Activated T-helper 2 cell treated with anti-CD3 and anti-CD28 coated beads, Interferon-gamma antibody, Interleukin-2, Interleukin-4, amounts not matched to agents 10 μg/mL and 5 μg/mL and 100 μg/mL, durations not matched to agents 14 hours and 24 hours and 36 hours (primary cell): ENCODE measurements at regions not wholly inside any gene's neighbourhood (a gene's known extent, or its start where the extent isn't known, plus 50 kb on each side); places are given as distances from the start of the nearest gene placed in this dataset.
"Not testable (repeated sequence)": the region's sequence is repeated elsewhere in the genome, so short reads cannot be mapped to it uniquely, and the experiment has no call there.

Experiments used
- DNase-seq: peaks from one replicate; pipeline ENCODE4 v3.0.0; 2021; ENCODE audit warnings: low spot score
- H3K27ac Mint-ChIP-seq: one replicate; pipeline ENCODE4 v1.8.0; 2021; ENCODE audit warnings: mixed read lengths
- H3K27me3 Mint-ChIP-seq: one replicate; pipeline ENCODE4 v1.8.0; 2021; ENCODE audit warnings: low read depth, mixed read lengths
- H3K36me3 Mint-ChIP-seq: one replicate; pipeline ENCODE4 v1.8.0; 2021; ENCODE audit warnings: low read depth, mixed read lengths
- H3K4me1 Mint-ChIP-seq: one replicate; pipeline ENCODE4 v1.8.0; 2021; ENCODE audit warnings: low read depth, mixed read lengths
- H3K4me3 Mint-ChIP-seq: one replicate; pipeline ENCODE4 v1.8.0; 2021; ENCODE audit warnings: low read depth, mild to moderate bottlenecking, moderate library complexity, mixed read lengths
- H3K9me3 Mint-ChIP-seq: one replicate; pipeline ENCODE4 v1.8.0; 2021; ENCODE audit warnings: mixed read lengths
- intact Hi-C: fragments of 100-400 bp; cut with micrococcal nuclease; formaldehyde crosslinking; loops from one replicate; pipeline ENCODE4 v1.15.1; 2023

GRCh38 chr12:4164188-4164558 is 109.4 kb upstream of the CCND2 start:
- Mint-ChIP-seq H3K4me3 (peak overlapping the region; percentile 84), H3K27ac (peak overlapping the region; percentile 95), H3K4me1 (peaks cover 68% of the 10 kb centered on the region), H3K36me3 (peaks cover 6% of the 10 kb centered on the region), H3K9me3 (peaks cover 8% of the 10 kb centered on the region), H3K27me3 (no peaks in the 10 kb centered on the region)
- no peak for DNase-seq
- intact Hi-C loops = no loop called here

- H3K9me3 Mint-ChIP-seq = peaks cover 8% of the 10 kb centered on the region
- H3K4me1 Mint-ChIP-seq = peaks cover 70% of the 10 kb centered on the region
- no peak overlapping the region for H3K4me3 Mint-ChIP-seq
- H3K27me3 Mint-ChIP-seq = no peaks in the 10 kb centered on the region
- no peak for DNase-seq
- intact Hi-C loops = no loop called here
- peak overlapping the region; percentile 90 for H3K27ac Mint-ChIP-seq
- H3K36me3 Mint-ChIP-seq = peaks cover 6% of the 10 kb centered on the region
Observed at GRCh38 chr12:4161718-4162117, 111.8 kb upstream of the CCND2 start.

- H3K4me1 Mint-ChIP-seq = peaks cover 72% of the 10 kb centered on the region
- intact Hi-C loops = loop anchor here (1.0 kb wide), 3 partner anchors 10 to 18 kb away; no protein-coding TSS in a partner anchor
- H3K4me3 Mint-ChIP-seq = no peak overlapping the region
- peaks cover 6% of the 10 kb centered on the region for H3K36me3 Mint-ChIP-seq
- peaks cover 8% of the 10 kb centered on the region for H3K9me3 Mint-ChIP-seq
- H3K27me3 Mint-ChIP-seq = no peaks in the 10 kb centered on the region
- H3K27ac Mint-ChIP-seq = peak overlapping the region; percentile 90
- DNase-seq = no peak
Observed at GRCh38 chr12:4160314-4161040, 113.1 kb upstream of the CCND2 start.

- H3K4me3 Mint-ChIP-seq = no peak overlapping the region
- peaks cover 69% of the 10 kb centered on the region for H3K4me1 Mint-ChIP-seq
- peak overlapping the region; percentile 90 for H3K27ac Mint-ChIP-seq
- peaks cover 8% of the 10 kb centered on the region for H3K9me3 Mint-ChIP-seq
- no peaks in the 10 kb centered on the region for H3K27me3 Mint-ChIP-seq
- H3K36me3 Mint-ChIP-seq = peaks cover 6% of the 10 kb centered on the region
- intact Hi-C loops = loop anchor here (1.0 kb wide), 3 partner anchors 10 to 18 kb away; no protein-coding TSS in a partner anchor
- DNase-seq = no peak
Observed at GRCh38 chr12:4159851-4160250, 113.7 kb upstream of the CCND2 start.

- Mint-ChIP-seq H3K4me1 (peaks cover 75% of the 10 kb centered on the region), H3K4me3 (no peak overlapping the region), H3K27ac (peak overlapping the region; percentile 90), H3K27me3 (no peaks in the 10 kb centered on the region), H3K9me3 (peaks cover 8% of the 10 kb centered on the region), H3K36me3 (peaks cover 6% of the 10 kb centered on the region)
- no peak for DNase-seq
- intact Hi-C loops = no loop called here
Observed at GRCh38 chr12:4158306-4158705, 115.3 kb upstream of the CCND2 start.

GRCh38 chr12:4157122-4157521 is 116.4 kb upstream of the CCND2 start:
- Mint-ChIP-seq H3K4me3 (no peak overlapping the region), H3K9me3 (peaks cover 7% of the 10 kb centered on the region), H3K36me3 (peaks cover 6% of the 10 kb centered on the region), H3K27me3 (no peaks in the 10 kb centered on the region), H3K27ac (peak overlapping the region; percentile 72), H3K4me1 (peaks cover 85% of the 10 kb centered on the region)
- intact Hi-C loops = no loop called here
- no peak for DNase-seq

GRCh38 chr12:4156317-4156716 is 117.2 kb upstream of the CCND2 start:
- no peak overlapping the region for H3K4me3 Mint-ChIP-seq
- peaks cover 2% of the 10 kb centered on the region for H3K36me3 Mint-ChIP-seq
- no peaks in the 10 kb centered on the region for H3K27me3 Mint-ChIP-seq
- peak overlapping the region; percentile 72 for H3K27ac Mint-ChIP-seq
- H3K9me3 Mint-ChIP-seq = peaks cover 3% of the 10 kb centered on the region
- intact Hi-C loops = no loop called here
- no peak for DNase-seq
- H3K4me1 Mint-ChIP-seq = peaks cover 85% of the 10 kb centered on the region

- peaks cover 3% of the 10 kb centered on the region for H3K36me3 Mint-ChIP-seq
- H3K4me1 Mint-ChIP-seq = peaks cover 79% of the 10 kb centered on the region
- intact Hi-C loops = no loop called here
- H3K27me3 Mint-ChIP-seq = no peaks in the 10 kb centered on the region
- DNase-seq = no peak
- no peak overlapping the region for H3K4me3 Mint-ChIP-seq
- peaks cover 13% of the 10 kb centered on the region for H3K9me3 Mint-ChIP-seq
- peak overlapping the region; percentile 89 for H3K27ac Mint-ChIP-seq
Observed at GRCh38 chr12:4154672-4155225, 118.8 kb upstream of the CCND2 start.

GRCh38 chr12:4153343-4153892 is 120.1 kb upstream of the CCND2 start:
- intact Hi-C loops = loop anchor here (1.0 kb wide), 2 partner anchors 10 to 119 kb away; no protein-coding TSS in a partner anchor
- Mint-ChIP-seq H3K36me3 (peaks cover 3% of the 10 kb centered on the region), H3K27ac (peak overlapping the region; percentile 95), H3K9me3 (peaks cover 13% of the 10 kb centered on the region), H3K27me3 (no peaks in the 10 kb centered on the region), H3K4me3 (peak overlapping the region; percentile 49), H3K4me1 (peaks cover 73% of the 10 kb centered on the region)
- peak; percentile 67 for DNase-seq

GRCh38 chr12:4152145-4152795 is 121.3 kb upstream of the CCND2 start:
- peaks cover 3% of the 10 kb centered on the region for H3K36me3 Mint-ChIP-seq
- DNase-seq = no peak
- H3K4me3 Mint-ChIP-seq = no peak overlapping the region
- intact Hi-C loops = no loop called here
- H3K4me1 Mint-ChIP-seq = peaks cover 80% of the 10 kb centered on the region
- no peaks in the 10 kb centered on the region for H3K27me3 Mint-ChIP-seq
- peaks cover 13% of the 10 kb centered on the region for H3K9me3 Mint-ChIP-seq
- H3K27ac Mint-ChIP-seq = peak overlapping the region; percentile 95

- Mint-ChIP-seq H3K9me3 (peaks cover 13% of the 10 kb centered on the region), H3K27me3 (no peaks in the 10 kb centered on the region), H3K4me1 (peaks cover 80% of the 10 kb centered on the region), H3K36me3 (peaks cover 3% of the 10 kb centered on the region), H3K4me3 (no peak overlapping the region), H3K27ac (peak overlapping the region; percentile 95)
- intact Hi-C loops = no loop called here
- no peak for DNase-seq
Observed at GRCh38 chr12:4151362-4152121, 122.0 kb upstream of the CCND2 start.

- DNase-seq, H3K36me3 Mint-ChIP-seq, intact Hi-C loops, H3K4me3 Mint-ChIP-seq, H3K27ac Mint-ChIP-seq, H3K27me3 Mint-ChIP-seq: not testable (repeated sequence)
- Mint-ChIP-seq H3K9me3 (peaks cover 13% of the 10 kb centered on the region), H3K4me1 (peaks cover 83% of the 10 kb centered on the region)
Observed at GRCh38 chr12:4150355-4150754, 123.2 kb upstream of the CCND2 start.
